Adrenal gland (tissue), 5 donors: ENCODE measurements at regions not wholly inside any gene's neighbourhood (a gene's known extent, or its start where the extent isn't known, plus 50 kb on each side); places are given as distances from the start of the nearest gene placed in this dataset.

Experiments
- CTCF ChIP-seq, 6 experiments: fragments of 450-650 bp in 4 of 6; fragments of 200-600 bp in 2 of 6; sonication (generic) in 1 of 6; IDR thresholded peaks; 1 replicate in 5 of 6; 2 replicates in 1 of 6; pipeline versions ENCODE4 v1.5.1 to v1.8.0; 2016 to 2021; ENCODE audit warnings: antibody characterized with exemption in 6 of 6, mild to moderate bottlenecking in 2 of 6, moderate library complexity in 1 of 6
- POLR2A ChIP-seq, 2 donors: fragments of 450-650 bp; IDR thresholded peaks; one replicate each; pipeline ENCODE4 v1.6.1; 2017; ENCODE audit warnings: antibody characterized with exemption in 2 of 2, mild to moderate bottlenecking in 2 of 2, moderate library complexity in 1 of 2
- donor health status: DM: no; HTN: no; CAD: no.

GRCh38 chr19:31745731-31746130 lies 396.5 kb upstream of the TSHZ3 start:
- TF ChIP-seq CTCF (IDR thresholded peaks at IDR 0.05) (no peak), POLR2A (IDR thresholded peaks at IDR 0.05) (no peak)
